Epithelial cell of prostate (primary cell): ENCODE measurements at regions not wholly inside any gene's neighbourhood (a gene's known extent, or its start where the extent isn't known, plus 50 kb on each side); places are given as distances from the start of the nearest gene placed in this dataset.

ENCODE experiments used
- DNase-seq: peaks from one replicate; pipeline ENCODE4 v3.0.0-alpha.2; 2011; ENCODE audit warnings: low read depth, low spot score
- H3K27ac ChIP-seq: fragments of 450-650 bp; 2 replicates; pipeline ENCODE4 v1.5.1; 2017; ENCODE audit warnings: mild to moderate bottlenecking

DNA sequence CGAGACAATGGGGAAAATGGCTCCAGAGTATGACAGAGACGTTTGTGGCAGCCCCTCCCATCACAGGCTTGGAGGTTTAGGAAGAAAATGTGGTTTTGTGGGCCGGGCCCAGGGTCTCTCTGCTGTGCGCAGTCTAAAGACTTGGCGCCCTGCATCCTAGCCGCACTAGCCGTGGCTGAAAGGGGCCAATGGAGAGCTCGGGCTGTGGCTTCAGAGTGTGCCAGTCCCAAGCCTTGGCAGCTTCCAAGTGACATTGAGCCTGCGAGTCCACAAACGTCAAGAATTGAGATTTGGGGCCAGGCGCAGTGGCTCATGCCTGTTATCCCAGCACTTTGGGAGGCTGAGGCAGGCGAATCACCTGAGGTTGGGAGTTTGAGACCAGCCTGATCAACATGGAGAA lies 513.1 kb downstream of the PCDH17 start:
- H3K27ac ChIP-seq = no peak overlapping the region
- DNase-seq = no peak

DNA sequence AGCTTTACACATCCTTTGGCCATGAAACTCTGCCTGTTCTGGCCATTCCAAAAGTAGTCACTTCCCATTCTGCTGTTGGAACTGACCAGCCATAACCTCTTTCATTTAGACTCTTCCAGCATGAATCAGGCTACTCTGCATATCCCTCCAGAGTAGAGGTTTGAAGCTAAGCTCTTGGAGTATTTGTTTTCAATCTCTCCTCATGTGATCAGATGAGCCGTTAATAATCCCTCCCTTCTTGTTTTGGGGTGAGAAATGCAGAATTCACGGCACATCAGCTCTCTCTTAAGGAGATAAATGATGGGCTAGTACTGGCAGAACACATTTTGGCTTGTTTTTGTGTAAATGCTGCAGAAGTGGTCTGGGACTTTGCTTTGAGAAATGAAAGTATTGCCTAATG lies 519.9 kb downstream of the PCDH17 start:
- no peak for DNase-seq
- H3K27ac ChIP-seq = no peak overlapping the region

DNA sequence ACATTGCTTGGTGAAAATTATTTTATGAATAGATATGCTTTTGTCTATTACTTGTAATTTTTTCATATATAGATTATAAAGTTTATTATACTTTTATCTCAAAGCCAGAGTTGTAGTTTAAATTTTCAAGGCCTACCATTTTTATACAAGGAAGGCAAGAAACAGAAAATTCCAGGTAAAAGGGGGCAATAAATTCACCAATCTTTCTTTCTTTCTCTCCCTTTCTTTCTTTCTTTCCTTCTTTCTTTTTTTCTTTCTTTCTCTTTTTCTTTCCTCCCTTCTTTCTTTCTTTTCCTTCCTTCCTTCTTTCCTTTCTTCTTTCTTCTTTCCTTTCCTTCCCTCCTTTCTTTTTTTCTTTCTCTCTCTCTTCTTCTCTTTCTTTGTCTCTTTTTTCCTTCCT lies 529.4 kb downstream of the PCDH17 start:
- no peak overlapping the region for H3K27ac ChIP-seq
- DNase-seq = no peak

GRCh38 chr13:58165617-58166016 lies 534.1 kb downstream of the PCDH17 start:
- no peak overlapping the region for H3K27ac ChIP-seq
- no peak for DNase-seq

DNA sequence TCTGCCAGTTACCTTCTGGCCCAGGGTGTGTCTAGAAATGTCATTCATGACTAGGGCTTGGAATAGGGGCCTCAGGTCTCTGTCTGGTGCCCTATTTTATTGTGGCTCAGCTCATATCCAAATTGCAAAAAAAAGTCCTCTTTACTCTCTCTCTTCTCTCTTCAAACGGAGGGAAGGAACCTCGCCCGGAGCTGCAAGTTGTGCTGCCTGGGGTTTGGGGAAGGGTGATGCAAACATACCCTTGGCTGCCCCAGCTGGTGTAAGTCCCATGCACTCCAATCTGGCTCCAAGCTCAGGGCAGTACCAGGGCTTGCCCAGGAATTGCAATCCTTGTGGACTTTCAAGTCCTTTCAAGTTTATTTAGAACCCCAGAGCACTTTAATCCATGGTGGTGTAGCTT lies 549.6 kb downstream of the PCDH17 start:
- DNase-seq = no peak
- H3K27ac ChIP-seq = no peak overlapping the region

- DNase-seq = no peak
Observed at GRCh38 chr13:58187881-58188280, 556.3 kb downstream of the PCDH17 start.

GRCh38 chr13:58190577-58190976 lies 559.0 kb downstream of the PCDH17 start:
- no peak for DNase-seq
- no peak overlapping the region for H3K27ac ChIP-seq

More at GRCh38 chr13:58187881-58188280, 556.3 kb downstream of the PCDH17 start:
- H3K27ac ChIP-seq = no peak overlapping the region

- no peak for DNase-seq
Observed at GRCh38 chr13:58191754-58192153, 560.2 kb downstream of the PCDH17 start.

DNA sequence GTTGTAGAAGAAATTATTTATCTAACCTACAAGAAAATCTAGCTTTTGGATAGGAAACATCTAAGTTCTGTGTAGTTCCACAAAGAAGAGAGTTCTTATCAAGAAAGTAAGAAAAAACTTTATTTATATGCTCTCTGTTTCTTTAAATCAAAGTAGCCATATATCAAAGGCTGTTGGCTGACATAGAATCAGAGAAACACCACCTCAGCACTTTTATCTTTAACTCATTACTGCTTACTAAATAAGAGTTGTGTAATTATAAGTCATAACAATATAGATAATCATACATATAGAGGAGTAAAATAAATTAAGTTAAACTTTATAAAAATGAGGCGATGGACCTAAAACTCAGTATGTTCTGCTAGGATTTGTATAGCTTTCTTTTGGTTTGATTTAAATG lies 570.6 kb downstream of the PCDH17 start:
- DNase-seq = no peak
- no peak overlapping the region for H3K27ac ChIP-seq

More at GRCh38 chr13:58191754-58192153, 560.2 kb downstream of the PCDH17 start:
- no peak overlapping the region for H3K27ac ChIP-seq

- no peak for DNase-seq
- no peak overlapping the region for H3K27ac ChIP-seq
Observed at GRCh38 chr13:58207501-58207900, 576.0 kb downstream of the PCDH17 start.

DNA sequence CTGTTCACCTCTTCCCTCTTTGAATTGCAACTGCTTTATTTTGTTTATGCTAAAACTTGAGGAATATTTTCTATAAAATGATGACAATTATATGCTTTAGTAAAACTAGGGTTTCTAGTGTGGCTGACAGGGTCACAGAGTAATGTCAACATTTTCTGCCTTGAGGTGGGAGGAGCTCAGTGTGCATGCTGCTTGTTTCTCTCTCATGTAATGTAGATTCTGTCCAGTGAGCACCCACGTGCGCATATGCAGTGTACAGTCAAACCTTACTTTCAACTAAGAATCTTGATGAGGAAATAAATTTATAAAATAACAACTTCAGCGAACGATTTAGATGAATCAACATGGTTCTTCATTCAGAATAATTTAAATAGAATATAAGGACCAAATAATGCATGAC lies 603.9 kb downstream of the PCDH17 start:
- no peak for DNase-seq
- H3K27ac ChIP-seq = no peak overlapping the region

GRCh38 chr13:58238972-58239773 lies 607.6 kb downstream of the PCDH17 start:
- DNase-seq = no peak
- no peak overlapping the region for H3K27ac ChIP-seq

DNA sequence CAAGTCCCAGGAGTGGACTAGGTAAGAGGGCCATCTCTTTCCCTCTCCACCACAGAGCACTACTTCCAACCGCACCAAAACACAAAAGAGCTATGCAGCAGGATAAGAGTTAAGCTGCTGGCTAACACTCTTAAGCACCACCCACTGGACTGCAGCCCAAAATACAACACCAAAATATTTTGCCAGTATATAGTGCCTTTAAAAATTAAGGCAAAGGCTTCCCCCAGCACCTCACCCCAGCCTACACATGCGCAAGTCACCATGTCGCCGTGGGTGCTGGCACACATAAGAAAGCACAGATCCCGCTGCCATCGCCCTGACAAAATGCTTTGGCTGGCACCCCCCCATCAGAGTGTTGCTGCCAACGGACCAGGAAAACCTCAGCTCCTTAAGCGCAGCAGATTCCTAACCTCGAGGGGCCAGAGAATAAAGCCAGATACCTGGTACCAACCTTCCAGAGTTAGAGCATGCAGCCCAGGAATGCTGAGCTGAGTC lies 608.3 kb downstream of the PCDH17 start:
- DNase-seq = no peak

GRCh38 chr13:58247080-58247479 lies 615.5 kb downstream of the PCDH17 start:
- DNase-seq = no peak
- H3K27ac ChIP-seq = no peak overlapping the region

More for the DNA sequence above, 608.3 kb downstream of the PCDH17 start:
- H3K27ac ChIP-seq = no peak overlapping the region

- no peak overlapping the region for H3K27ac ChIP-seq
- DNase-seq = no peak
Observed at GRCh38 chr13:58254943-58255342, 623.4 kb downstream of the PCDH17 start.

GRCh38 chr13:58266271-58266670 lies 634.7 kb downstream of the PCDH17 start:
- H3K27ac ChIP-seq = no peak overlapping the region
- no peak for DNase-seq

DNA sequence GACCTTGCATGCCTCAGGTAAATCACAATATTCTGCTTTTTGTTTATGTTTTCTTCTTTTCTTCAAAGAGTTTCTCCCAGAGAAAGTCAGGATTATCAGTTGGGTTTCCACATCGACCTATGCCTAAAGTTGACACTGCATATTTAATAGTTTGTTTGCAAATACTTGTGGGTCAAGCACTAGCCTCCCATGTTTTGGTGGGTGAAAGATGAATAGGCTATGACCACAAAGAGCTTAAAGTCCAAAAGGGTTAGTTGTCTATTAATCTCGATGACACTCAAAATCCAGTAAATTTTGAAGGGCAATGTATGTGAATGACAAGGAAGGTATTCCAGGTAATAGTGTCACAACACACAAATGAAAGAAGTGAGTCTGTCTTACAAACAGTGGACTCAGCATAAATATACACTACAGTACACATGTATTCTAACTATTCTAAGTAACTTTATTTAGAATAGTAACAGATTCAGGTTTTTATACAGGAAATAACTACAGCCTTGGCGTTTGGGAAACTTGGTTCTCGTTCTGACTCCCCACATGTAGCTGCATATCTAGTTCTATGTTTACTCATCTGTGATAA lies 667.1 kb downstream of the PCDH17 start:
- DNase-seq = no peak

DNA sequence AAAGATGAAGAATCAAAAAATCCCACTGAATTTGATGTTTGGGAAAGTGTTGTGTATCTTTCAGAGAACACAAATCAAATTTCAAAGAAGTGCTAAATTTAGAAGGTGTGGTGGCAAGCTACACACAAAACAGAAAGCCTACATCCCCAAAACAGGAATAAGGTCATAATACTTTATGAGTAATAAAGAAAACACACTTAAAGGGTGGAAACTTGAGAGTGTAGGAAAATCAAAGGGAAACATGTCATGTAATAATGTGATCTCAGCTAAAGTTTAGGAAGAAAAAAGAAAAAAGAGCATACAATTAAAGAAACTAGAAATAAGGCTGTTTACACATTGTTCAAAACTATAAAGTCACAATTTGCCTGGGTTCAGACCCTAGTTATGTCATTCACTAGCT lies 668.7 kb downstream of the PCDH17 start:
- H3K27ac ChIP-seq = no peak overlapping the region

More for the DNA sequence above, 667.1 kb downstream of the PCDH17 start:
- no peak overlapping the region for H3K27ac ChIP-seq

DNA sequence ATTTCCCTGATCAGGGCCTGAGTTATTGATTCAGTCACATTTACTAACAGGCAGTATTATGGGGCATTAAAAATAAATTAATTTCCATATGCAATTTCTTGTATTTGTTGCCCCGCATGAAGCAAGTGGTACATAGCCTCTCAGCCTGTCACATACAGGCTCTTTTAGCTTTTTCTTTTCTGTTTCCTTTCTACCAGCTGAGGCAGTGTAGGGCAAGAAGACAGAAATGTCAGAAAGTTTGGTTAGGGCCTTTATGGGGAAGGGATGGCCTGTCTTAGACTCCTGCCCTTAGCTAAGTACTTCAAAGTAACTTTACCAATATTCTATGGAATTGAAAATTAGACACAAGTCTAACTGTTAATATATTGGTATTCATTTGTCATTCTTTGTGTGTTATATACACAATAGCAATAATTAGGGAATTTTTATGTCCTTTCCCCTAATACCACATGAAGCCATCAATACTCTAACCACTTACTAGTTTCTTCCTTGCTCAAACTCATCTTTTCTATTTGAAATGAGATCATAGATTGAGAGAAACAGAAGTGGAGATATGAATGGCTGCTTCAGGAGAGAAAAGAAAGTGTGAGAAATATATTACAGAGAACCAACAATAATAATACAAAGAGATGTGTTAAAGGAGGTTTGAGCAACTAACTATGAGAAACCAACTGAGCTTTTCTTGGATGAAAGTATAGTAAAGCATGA lies 669.6 kb downstream of the PCDH17 start:
- DNase-seq = no peak
- no peak overlapping the region for H3K27ac ChIP-seq

More for the DNA sequence above, 668.7 kb downstream of the PCDH17 start:
- no peak for DNase-seq

- H3K27ac ChIP-seq = no peak overlapping the region
- no peak for DNase-seq
Observed at GRCh38 chr13:58302349-58302748, 670.8 kb downstream of the PCDH17 start.

DNA sequence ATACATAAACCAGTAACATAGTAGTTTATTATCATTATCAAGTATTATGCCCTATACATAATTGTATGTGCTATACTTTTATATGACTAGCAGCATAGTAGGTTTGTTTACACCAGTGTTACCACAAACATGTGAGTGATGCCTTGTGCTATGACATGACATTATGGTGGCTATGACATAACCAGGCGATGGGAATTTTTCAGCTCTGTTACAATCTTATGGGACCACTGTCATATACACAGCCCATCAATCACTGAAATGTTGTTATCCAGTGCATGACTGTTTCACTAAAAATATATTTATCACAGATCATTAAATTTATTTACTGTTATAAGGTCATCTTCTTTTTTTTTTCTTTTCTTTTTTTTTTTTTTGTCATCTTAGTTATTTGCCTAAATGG lies 674.5 kb downstream of the PCDH17 start:
- H3K27ac ChIP-seq = no peak overlapping the region
- DNase-seq = no peak
